ENCODE measurements at regions not wholly inside any gene's neighbourhood (a gene's known extent, or its start where the extent isn't known, plus 50 kb on each side); places are given as distances from the start of the nearest gene placed in this dataset.

DNA sequence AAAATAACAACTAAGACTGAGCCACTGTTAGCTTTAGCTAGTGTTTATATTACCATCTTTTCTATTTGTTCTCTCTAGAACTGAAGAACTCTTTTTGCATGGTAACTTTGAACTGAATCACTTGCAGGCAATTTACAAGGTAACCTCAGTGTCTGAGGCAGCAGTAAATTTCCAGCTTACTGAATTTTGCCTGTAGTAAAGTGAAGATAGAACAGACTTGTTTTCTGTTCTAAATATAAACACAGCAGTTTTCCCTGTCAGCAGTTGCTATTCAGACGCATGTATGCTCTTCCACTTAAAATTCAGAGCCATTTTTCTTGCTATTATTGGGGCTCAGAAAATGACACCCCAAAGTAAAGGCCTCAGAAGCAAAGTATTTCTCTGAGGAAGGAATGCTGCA is 974.0 kb upstream of the GJE1 start:
- H3K4me3 ChIP-seq (ENCODE audit: low read length), result no peak overlapping the region
- TF ChIP-seq, protein P1, sequence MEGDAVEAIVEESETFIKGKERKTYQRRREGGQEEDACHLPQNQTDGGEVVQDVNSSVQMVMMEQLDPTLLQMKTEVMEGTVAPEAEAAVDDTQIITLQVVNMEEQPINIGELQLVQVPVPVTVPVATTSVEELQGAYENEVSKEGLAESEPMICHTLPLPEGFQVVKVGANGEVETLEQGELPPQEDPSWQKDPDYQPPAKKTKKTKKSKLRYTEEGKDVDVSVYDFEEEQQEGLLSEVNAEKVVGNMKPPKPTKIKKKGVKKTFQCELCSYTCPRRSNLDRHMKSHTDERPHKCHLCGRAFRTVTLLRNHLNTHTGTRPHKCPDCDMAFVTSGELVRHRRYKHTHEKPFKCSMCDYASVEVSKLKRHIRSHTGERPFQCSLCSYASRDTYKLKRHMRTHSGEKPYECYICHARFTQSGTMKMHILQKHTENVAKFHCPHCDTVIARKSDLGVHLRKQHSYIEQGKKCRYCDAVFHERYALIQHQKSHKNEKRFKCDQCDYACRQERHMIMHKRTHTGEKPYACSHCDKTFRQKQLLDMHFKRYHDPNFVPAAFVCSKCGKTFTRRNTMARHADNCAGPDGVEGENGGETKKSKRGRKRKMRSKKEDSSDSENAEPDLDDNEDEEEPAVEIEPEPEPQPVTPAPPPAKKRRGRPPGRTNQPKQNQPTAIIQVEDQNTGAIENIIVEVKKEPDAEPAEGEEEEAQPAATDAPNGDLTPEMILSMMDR (IDR thresholded peaks at IDR 0.05; ENCODE audit: insufficient read depth, low read depth, low read length, missing control alignments), result no peak
- DNase-seq (ENCODE audit: low read depth), result no peak

DNA sequence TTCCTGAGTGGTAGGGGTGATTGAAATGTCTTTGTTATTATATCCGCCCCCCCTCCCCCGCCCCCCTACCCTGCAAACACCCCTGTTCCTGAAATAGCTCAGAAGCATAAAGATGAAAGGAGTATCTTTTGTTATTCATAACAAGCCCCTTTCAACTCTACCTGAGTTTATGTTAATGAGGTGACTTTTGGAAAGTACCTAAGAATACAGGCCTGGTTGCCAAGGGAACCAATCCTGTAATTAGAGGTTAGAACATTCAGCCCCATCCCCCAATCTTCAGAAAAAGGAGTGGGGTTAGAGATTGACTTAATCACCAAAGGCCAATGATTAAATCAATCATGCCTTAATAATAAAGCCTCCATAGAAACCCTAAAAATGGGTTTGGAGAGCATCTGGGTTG is 979.2 kb upstream of the GJE1 start:
- no peak for DNase-seq (ENCODE audit: low read depth)
- TF ChIP-seq, protein P1 (IDR thresholded peaks at IDR 0.05; ENCODE audit: insufficient read depth, low read depth, low read length, missing control alignments), result no peak
- H3K4me3 ChIP-seq (ENCODE audit: low read length), result no peak overlapping the region

DNA sequence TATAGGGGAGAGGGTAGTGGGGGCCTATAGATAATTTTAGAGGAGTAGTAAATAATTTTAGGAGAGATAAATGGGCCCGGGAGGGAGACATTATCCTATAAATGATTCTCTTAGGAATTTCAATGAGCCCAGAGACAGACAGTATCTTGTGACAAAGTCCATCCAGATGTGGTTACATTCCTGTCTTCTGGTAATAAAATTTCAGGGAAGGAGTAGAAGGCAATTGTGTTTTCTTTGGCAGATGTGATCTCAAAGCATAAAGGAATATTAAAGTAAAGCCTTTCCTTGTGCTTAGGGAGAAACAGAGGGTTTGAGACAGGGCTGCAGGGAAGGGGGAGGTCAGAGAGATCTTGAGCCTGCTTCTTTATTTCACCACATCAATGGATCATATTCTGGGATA is 979.8 kb upstream of the GJE1 start:
- TF ChIP-seq, protein P1 (IDR thresholded peaks at IDR 0.05; ENCODE audit: insufficient read depth, low read depth, low read length, missing control alignments), result no peak
- H3K4me3 ChIP-seq (ENCODE audit: low read length), result no peak overlapping the region
- no peak for DNase-seq (ENCODE audit: low read depth)

DNA sequence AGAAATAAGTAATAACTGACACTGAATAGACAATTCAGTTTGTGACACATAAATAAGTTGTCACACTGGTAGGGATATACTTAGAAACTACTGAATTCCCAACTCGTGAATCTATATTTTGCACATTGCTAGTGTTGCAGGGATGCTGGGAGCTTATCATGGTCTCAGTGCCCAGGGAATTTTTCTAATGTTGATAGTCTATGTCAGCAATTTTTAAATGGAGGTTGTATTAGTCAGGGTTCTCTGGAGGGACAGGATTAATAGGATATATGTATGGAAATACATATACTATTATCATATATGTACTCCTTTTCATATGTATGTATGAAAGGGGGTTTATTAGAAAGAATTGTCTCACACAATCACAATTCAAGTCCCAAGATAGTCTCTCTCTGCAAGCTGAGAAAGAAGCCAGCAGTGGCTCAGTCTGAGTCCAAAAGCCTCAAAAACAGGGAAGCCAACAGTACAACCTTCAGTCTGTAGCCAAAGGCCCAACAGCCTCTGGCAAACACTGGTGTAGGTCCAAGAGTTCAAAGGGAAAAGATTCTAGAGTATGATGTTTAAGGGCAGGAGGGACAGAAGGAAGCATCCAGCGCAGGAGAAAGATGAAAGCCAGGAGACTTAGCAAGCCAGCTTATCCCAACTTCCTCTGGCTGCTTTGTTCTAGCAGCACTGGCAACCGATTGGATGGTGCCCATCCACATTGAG is 980.9 kb upstream of the GJE1 start:
- TF ChIP-seq, protein P1 (IDR thresholded peaks at IDR 0.05; ENCODE audit: insufficient read depth, low read depth, low read length, missing control alignments), result no peak
- DNase-seq (ENCODE audit: low read depth), result no peak
- no peak overlapping the region for H3K4me3 ChIP-seq (ENCODE audit: low read length)

DNA sequence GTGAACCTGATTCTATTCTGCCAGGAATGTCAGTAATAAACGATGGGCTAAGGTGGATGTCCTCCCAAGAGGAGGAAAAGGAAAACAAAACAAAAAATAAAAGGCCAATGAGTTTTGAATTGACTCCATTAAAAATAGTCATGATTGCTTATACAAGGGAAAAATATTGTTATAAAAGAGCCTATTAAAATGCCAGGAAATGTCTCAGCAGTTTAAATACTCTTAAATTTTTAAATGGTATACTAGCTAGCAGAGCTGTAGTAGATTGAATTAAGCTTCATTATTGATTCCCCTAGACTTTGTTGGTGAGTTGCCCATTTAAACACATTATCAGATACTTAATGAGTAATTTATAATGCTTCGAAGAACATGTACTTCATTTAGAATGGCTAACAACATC is 990.9 kb upstream of the GJE1 start:
- TF ChIP-seq, protein P1 (IDR thresholded peaks at IDR 0.05; ENCODE audit: insufficient read depth, low read depth, low read length, missing control alignments), result no peak
- no peak for DNase-seq (ENCODE audit: low read depth)
- H3K4me3 ChIP-seq (ENCODE audit: low read length), result no peak overlapping the region

DNA sequence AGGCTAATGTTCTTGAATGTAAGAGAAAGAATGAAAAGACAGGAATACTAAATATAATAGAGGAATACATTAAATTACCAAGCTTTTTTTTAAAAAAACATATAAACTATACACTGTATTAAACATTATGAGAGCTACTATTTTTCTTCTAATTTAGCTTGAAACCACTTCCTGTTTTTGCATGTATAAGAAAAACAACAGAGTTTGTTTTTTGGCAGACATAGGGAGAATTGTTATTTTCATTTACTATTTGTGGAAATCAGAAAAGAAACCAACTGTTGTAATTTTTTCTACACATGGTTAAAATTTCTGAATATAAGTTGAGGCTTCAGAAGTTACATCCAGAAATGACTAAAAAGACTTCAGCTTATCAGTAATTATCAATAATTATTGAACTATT is 991.8 kb upstream of the GJE1 start:
- H3K4me3 ChIP-seq (ENCODE audit: low read length), result no peak overlapping the region
- no peak for DNase-seq (ENCODE audit: low read depth)
- TF ChIP-seq, protein P1 (IDR thresholded peaks at IDR 0.05; ENCODE audit: insufficient read depth, low read depth, low read length, missing control alignments), result no peak

DNA sequence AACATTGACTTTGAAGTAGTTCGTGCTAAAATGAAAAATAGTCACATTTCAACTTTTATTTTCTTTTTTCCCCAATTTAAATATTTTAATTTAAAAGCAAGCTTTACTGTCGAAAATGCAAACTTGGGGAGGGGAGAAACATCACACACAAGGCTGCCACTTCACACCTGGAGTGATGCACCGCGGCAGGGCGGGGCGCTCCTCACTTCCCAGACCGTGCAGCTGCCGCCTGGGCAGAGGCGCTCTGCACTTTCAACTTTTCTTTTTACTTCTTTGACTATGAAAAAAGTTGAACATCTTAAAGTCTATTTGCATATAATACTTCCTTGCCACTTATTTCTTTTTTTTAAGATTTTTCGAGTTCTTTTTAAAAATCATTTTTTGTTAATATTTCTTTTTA is 993.3 kb upstream of the GJE1 start:
- no peak overlapping the region for H3K4me3 ChIP-seq (ENCODE audit: low read length)
- TF ChIP-seq, protein P1 (IDR thresholded peaks at IDR 0.05; ENCODE audit: insufficient read depth, low read depth, low read length, missing control alignments), result no peak
- no peak for DNase-seq (ENCODE audit: low read depth)

Measured in epithelial cell of esophagus (primary cell).